ENCODE measurements at regions not wholly inside any gene's neighbourhood (a gene's known extent, or its start where the extent isn't known, plus 50 kb on each side); places are given as distances from the start of the nearest gene placed in this dataset.
"Not testable (repeated sequence)": the region's sequence is repeated elsewhere in the genome, so short reads cannot be mapped to it uniquely, and the experiment has no call there.

- no peak overlapping the region for H3K27ac ChIP-seq
- TF ChIP-seq CTCF (IDR thresholded peaks at IDR 0.05), result no peak
- no peak for TF ChIP-seq ZFX (IDR thresholded peaks at IDR 0.05; ENCODE audit: borderline replicate concordance)
Observed at GRCh38 chr9:129550199-129550839, 70.6 kb downstream of the C9orf50 start.

GRCh38 chr9:129549684-129550083 lies 71.2 kb downstream of the C9orf50 start:
- H3K27ac ChIP-seq, result no peak overlapping the region
- TF ChIP-seq CTCF (IDR thresholded peaks at IDR 0.05), result no peak
- TF ChIP-seq ZFX (IDR thresholded peaks at IDR 0.05; ENCODE audit: borderline replicate concordance), result no peak

GRCh38 chr9:129549139-129549538 lies 71.8 kb downstream of the C9orf50 start:
- TF ChIP-seq CTCF (IDR thresholded peaks at IDR 0.05), result no peak
- no peak for TF ChIP-seq ZFX (IDR thresholded peaks at IDR 0.05; ENCODE audit: borderline replicate concordance)
- H3K27ac ChIP-seq, result no peak overlapping the region

- TF ChIP-seq ZFX (IDR thresholded peaks at IDR 0.05; ENCODE audit: borderline replicate concordance) (no peak), CTCF (IDR thresholded peaks at IDR 0.05) (no peak)
- H3K27ac ChIP-seq, result no peak overlapping the region
Observed at GRCh38 chr9:129548571-129549135, 72.2 kb downstream of the C9orf50 start.

GRCh38 chr9:129547869-129548570 lies 72.9 kb downstream of the C9orf50 start:
- no peak overlapping the region for H3K27ac ChIP-seq
- TF ChIP-seq CTCF (IDR thresholded peaks at IDR 0.05) (no peak), ZFX (IDR thresholded peaks at IDR 0.05; ENCODE audit: borderline replicate concordance) (no peak)

GRCh38 chr9:129547063-129547462 lies 73.8 kb downstream of the C9orf50 start:
- TF ChIP-seq ZFX (IDR thresholded peaks at IDR 0.05; ENCODE audit: borderline replicate concordance), result no peak
- no peak for TF ChIP-seq CTCF (IDR thresholded peaks at IDR 0.05)
- no peak overlapping the region for H3K27ac ChIP-seq

GRCh38 chr9:129545876-129546275 lies 75.0 kb downstream of the C9orf50 start:
- not testable (repeated sequence) for H3K27ac ChIP-seq

Measured in 22Rv1 (cell line).